ENCODE measurements at regions not wholly inside any gene's neighbourhood (a gene's known extent, or its start where the extent isn't known, plus 50 kb on each side); places are given as distances from the start of the nearest gene placed in this dataset.
"Not testable (repeated sequence)": the region's sequence is repeated elsewhere in the genome, so short reads cannot be mapped to it uniquely, and the experiment has no call there.

DNA sequence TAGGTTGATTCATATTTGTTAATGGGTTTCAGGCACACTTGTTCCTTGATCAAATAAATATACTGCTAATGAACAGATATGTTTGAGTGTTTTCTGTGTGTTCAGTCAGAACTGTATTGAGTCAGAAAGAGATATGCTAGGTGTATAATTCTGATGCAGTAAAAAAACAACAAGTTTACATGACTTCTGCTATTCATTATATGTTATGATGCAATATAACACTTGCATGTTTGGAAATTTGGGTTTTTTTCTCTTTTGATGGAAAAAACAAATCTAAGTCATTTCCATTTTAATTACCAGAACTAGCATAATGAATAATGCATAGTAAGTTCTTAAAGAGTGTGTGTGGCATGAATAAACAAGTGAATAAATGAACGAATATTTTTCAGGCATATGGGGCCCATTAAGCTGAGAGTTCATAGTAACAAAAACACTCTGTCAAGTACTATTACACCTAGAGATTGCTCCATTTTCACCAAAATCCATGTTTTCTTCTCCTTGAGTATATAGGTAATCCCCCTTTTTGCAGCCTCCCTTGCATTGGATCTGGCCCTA is 208.3 kb upstream of the NT5E start:
- FAIRE-seq (no peak), DNase-seq (ENCODE audit: insufficient read length) (no peak)
- TF ChIP-seq POLR2AphosphoS5 (IDR thresholded peaks at IDR 0.05; ENCODE audit: low read depth, low read length) (no peak), TAF1 (IDR thresholded peaks at IDR 0.05; ENCODE audit: borderline replicate concordance, low read depth, low read length) (no peak), POLR2A (IDR thresholded peaks at IDR 0.05; ENCODE audit: low read depth, low read length) (no peak)

DNA sequence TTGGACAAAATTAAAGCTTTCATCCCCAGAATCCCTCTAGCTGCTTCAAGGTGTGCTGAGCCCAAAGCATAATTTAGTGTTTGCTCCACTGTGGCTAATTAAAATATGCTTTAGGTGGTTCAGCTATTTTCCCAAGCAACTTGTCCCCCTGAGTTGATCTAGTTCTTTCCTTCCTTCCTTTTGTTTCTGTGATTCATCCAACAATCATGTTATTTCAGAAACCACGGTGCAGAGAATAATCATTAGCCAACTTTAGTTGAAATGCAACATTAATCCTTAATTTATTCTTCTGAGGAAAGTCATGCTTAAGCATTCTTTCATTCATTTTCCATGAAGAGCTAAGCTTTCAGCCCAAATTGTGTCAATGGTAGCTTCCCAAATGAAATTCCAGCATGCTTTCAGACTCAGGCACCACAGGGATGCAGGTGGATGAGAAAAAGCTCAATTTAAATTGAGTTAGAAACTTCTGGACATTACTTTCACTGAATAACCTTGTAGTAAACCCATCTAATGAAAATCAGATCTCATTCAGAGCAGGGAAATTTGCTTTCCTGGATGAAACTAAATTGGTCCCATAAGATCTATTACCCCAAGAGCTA is 209.0 kb upstream of the NT5E start:
- FAIRE-seq = no peak
- no peak for DNase-seq (ENCODE audit: insufficient read length)
- TF ChIP-seq POLR2A (IDR thresholded peaks at IDR 0.05; ENCODE audit: low read depth, low read length) (no peak), TAF1 (IDR thresholded peaks at IDR 0.05; ENCODE audit: borderline replicate concordance, low read depth, low read length) (no peak), POLR2AphosphoS5 (IDR thresholded peaks at IDR 0.05; ENCODE audit: low read depth, low read length) (no peak)

DNA sequence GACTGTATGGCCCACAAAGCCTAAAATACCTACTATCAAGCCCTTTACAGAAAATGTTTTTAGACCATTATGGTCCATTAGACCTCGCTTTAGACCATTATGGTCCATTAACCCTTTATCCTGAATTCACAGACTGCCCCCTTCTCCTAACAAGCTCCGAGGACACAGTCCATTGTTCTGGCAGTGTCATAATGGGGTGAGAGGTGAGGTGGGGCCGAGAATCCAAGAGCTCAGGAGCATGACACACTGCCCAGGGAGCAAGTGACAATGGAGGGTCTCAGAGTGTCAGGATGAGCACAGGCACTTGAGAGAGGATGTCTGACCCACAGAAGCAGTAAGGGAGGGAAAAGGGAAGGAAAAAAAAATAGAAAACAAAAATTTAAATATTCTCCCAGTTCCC is 212.4 kb upstream of the NT5E start:
- no peak for TF ChIP-seq POLR2AphosphoS5 (IDR thresholded peaks at IDR 0.05; ENCODE audit: low read depth, low read length)
- TF ChIP-seq POLR2A (IDR thresholded peaks at IDR 0.05; ENCODE audit: low read depth, low read length) = no peak
- no peak for TF ChIP-seq TAF1 (IDR thresholded peaks at IDR 0.05; ENCODE audit: borderline replicate concordance, low read depth, low read length)
- DNase-seq (ENCODE audit: insufficient read length) (no peak), FAIRE-seq (no peak)

DNA sequence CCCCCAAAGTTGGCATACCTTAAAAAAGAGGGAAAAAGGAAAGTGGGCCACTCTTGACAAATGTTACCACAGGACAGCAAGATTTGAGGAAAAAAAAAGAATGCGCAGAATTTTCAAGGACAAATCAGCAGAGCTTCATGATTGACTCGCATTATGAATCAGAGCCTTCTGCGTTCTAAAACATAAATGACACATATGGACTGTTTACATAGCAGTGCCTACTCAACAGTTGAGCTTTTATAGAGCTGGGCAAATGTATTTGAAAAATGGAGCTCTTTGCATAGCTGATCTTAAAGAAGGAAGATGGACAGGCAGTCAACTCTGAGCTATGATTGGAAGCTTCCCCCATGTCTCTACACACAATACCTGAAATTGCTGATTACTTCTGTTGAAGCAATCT is 213.2 kb upstream of the NT5E start:
- DNase-seq (ENCODE audit: insufficient read length) (no peak), FAIRE-seq (no peak)
- TF ChIP-seq POLR2AphosphoS5 (IDR thresholded peaks at IDR 0.05; ENCODE audit: low read depth, low read length) (no peak), POLR2A (IDR thresholded peaks at IDR 0.05; ENCODE audit: low read depth, low read length) (no peak), TAF1 (IDR thresholded peaks at IDR 0.05; ENCODE audit: borderline replicate concordance, low read depth, low read length) (no peak)

DNA sequence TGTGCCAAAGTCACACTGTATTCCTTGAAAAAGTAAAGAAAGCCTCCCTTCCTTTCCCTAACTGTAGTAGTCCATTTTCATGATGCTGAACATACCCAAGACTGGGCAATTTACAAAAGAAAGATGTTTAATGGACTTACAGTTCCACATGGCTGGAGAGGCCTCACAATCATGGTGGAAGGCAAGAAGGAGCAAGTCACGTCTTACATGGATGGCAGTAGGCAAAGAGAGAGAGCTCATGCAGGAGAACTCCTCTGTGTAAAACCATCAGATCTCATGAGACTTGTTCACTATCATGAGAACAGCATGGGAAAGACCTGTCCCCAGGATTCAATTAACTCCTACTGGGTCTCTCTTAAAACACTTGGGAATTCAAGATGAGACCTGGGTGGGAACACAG is 222.5 kb upstream of the NT5E start:
- not testable (repeated sequence) for DNase-seq (ENCODE audit: insufficient read length); FAIRE-seq

DNA sequence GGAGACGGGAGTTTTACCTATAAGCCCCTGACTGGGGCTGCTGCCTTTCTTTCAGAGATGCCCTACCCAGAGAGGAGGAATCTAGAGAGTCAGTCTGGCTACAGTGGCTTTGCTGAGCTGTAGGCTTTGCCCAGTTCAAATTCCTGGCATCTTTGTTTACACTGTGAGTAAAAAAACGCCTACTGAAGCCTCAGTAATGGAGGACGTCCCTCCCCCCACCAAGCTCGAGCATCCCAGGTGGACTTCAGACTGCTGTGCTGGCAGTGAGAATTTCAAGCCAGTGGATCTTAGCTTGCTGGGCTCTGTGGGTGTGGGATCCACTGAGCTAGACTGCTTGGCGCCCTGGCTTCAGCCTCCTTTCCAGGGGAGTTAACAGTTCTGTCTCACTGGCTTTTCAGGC is 237.1 kb upstream of the NT5E start:
- DNase-seq (ENCODE audit: insufficient read length); FAIRE-seq: not testable (repeated sequence)

DNA sequence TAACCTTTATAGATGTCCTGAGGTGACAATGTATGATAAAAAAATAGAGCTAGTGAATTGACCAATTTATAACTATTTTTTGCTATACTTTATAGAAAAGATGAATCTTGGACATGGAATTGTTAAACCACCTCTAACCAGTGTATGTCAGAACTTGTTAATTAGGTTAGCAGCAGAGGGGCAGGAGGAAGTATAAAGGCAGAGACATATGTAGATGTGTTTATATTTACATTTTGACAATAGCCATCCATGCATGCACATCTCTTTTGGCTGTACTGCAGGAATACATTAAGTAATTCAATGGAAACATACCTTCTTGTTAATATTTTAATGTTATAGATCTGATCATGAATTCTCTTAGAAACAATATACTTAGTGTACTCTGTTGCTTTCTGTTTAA is 254.6 kb upstream of the NT5E start:
- no peak for FAIRE-seq
- TF ChIP-seq POLR2AphosphoS5 (IDR thresholded peaks at IDR 0.05; ENCODE audit: low read depth, low read length) = no peak
- TF ChIP-seq POLR2A (IDR thresholded peaks at IDR 0.05; ENCODE audit: low read depth, low read length) = no peak
- TF ChIP-seq TAF1 (IDR thresholded peaks at IDR 0.05; ENCODE audit: borderline replicate concordance, low read depth, low read length) = no peak
- DNase-seq (ENCODE audit: insufficient read length) = no peak

DNA sequence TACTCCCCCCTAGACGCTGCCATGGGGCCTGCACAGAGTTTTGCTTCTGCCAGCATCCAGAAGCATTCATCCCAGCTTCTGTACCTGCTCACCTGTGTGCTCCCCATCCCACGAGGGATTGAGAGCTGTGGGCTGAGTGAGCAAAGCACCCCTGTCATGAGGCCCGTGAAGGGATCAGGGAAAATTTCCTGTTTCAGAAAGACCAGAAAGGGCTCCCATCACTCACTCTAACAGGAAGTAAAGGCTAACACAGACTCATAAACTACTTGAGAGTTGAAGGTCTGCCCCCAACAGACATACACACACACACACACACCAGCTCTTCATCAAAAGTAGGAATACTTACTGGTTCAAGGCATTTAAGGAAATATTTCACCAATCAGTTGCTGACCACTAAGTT is 256.5 kb upstream of the NT5E start:
- DNase-seq (ENCODE audit: insufficient read length) = no peak
- no peak for TF ChIP-seq POLR2AphosphoS5 (IDR thresholded peaks at IDR 0.05; ENCODE audit: low read depth, low read length)
- TF ChIP-seq POLR2A (IDR thresholded peaks at IDR 0.05; ENCODE audit: low read depth, low read length) = no peak
- no peak for TF ChIP-seq TAF1 (IDR thresholded peaks at IDR 0.05; ENCODE audit: borderline replicate concordance, low read depth, low read length)
- no peak for FAIRE-seq

DNA sequence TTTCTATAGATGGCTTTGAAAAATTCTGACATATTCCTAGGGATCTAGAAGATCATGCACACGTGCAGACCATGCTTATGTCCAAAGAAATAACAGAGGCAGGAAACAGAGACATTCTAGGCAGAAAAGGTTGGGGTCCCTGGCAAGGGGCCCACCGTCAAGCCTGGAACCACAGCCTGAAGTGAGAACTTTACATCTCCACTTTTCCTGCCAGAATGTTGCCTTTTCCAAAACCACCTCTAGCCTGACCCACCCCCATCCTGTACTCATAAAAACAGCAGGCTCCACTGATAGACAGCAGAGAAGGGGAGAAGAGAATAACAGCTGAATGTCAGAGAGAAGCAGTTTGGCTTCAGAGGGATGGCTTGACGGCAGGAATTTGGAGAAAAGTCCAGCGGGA is 257.3 kb upstream of the NT5E start:
- FAIRE-seq = no peak
- DNase-seq (ENCODE audit: insufficient read length) = no peak
- TF ChIP-seq POLR2AphosphoS5 (IDR thresholded peaks at IDR 0.05; ENCODE audit: low read depth, low read length) (no peak), POLR2A (IDR thresholded peaks at IDR 0.05; ENCODE audit: low read depth, low read length) (no peak), TAF1 (IDR thresholded peaks at IDR 0.05; ENCODE audit: borderline replicate concordance, low read depth, low read length) (no peak)

DNA sequence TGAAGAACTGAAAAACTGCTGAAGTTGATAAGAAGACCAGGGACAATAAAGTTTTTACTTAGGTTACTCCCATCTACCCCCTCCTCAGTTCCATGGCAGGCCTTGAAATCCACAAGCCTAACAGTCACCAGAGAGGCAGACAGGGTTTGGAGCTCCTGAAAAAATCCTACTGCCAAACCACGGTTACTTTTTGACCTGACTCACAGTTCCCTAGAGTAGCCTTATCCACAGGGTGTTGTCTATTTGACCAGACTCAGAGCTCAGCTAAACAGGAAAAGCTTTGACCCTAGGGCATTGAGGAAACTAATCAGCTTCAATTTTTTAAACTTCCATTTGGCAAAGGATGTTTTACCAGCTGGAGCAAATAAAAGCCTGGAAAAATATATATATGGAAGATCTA is 257.7 kb upstream of the NT5E start:
- TF ChIP-seq POLR2A (IDR thresholded peaks at IDR 0.05; ENCODE audit: low read depth, low read length) (no peak), TAF1 (IDR thresholded peaks at IDR 0.05; ENCODE audit: borderline replicate concordance, low read depth, low read length) (no peak), POLR2AphosphoS5 (IDR thresholded peaks at IDR 0.05; ENCODE audit: low read depth, low read length) (no peak)
- no peak for FAIRE-seq
- no peak for DNase-seq (ENCODE audit: insufficient read length)

DNA sequence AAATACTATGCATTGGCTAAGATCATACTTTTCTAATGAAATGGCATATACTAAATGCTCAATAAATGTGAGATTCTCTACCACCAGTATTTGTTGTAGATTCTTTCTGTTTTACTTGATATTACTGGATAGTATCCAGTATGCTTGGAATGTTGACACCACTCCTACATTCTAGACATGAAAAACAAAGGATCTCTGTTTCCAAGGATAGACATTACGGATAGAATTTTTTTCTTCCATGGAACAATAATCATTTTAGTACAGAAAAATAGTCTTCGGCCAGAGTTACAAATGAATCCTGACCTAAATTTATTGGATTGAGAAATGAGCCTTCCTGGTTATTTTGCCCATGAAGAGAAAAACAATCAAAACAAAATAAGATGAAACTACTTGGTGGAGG is 258.2 kb upstream of the NT5E start:
- FAIRE-seq (no peak), DNase-seq (ENCODE audit: insufficient read length) (no peak)
- TF ChIP-seq POLR2A (IDR thresholded peaks at IDR 0.05; ENCODE audit: low read depth, low read length) (no peak), TAF1 (IDR thresholded peaks at IDR 0.05; ENCODE audit: borderline replicate concordance, low read depth, low read length) (no peak), POLR2AphosphoS5 (IDR thresholded peaks at IDR 0.05; ENCODE audit: low read depth, low read length) (no peak)

DNA sequence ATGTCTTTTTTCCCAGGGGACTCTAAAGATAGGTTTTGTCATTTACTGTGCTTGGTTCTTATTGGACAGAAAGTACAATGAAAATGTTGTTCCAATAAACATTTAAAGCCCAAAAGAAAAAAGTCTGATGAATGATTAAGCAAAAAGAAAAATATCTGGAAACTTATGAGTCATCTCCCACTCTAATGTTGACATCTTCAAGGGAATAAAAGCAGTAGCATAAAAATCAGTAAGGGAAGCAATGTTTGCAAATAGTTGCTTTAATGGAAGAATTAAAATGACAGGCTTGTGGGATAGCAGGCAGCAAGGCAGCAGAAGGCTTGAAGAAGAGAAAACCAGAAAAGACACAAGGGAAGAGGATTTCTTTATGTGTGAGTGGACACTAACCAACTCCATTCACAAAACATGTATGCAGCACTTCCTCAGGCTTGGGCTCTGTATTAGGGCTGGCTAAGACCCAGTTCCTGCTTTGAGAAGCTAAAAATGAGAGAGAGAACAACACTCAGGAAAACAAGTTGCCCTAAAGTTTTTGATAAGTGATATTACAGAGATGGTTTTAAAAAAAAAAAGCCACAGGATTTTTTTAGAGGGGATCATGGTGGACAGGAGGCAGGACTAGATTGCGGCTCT is 263.2 kb upstream of the NT5E start:
- DNase-seq (ENCODE audit: insufficient read length) (no peak), FAIRE-seq (no peak)
- no peak for TF ChIP-seq POLR2A (IDR thresholded peaks at IDR 0.05; ENCODE audit: low read depth, low read length)
- no peak for TF ChIP-seq POLR2AphosphoS5 (IDR thresholded peaks at IDR 0.05; ENCODE audit: low read depth, low read length)
- TF ChIP-seq TAF1 (IDR thresholded peaks at IDR 0.05; ENCODE audit: borderline replicate concordance, low read depth, low read length) = no peak

All from GM12892 (cell line).